ENCODE measurements at regions not wholly inside any gene's neighbourhood (a gene's known extent, or its start where the extent isn't known, plus 50 kb on each side); places are given as distances from the start of the nearest gene placed in this dataset.

DNA sequence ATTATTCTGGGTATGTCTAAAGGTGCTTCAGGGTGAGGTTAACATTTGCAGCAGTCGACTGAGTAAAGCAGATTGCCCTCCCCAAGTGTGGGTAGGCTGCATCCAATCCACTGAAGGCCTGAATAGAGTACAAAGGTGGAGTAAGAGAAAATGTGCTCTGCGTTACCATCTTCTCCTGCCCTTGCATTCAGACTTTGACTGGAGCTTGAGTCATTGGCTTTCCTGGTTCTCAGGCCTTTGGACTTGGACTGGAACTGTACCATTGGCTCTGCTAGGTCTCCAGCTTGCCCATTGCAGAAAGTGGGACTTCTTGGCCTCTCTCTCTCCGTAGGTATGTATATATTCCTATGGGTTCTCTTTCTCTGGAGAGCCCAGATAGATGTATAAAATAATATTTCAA is 120.9 kb upstream of the CNTLN start:
- TF ChIP-seq GABPA (IDR thresholded peaks at IDR 0.05 in 1 of 2, conservative IDR thresholded peaks at IDR 0.05 in 1 of 2) = no peak
- TF ChIP-seq, protein P1, sequence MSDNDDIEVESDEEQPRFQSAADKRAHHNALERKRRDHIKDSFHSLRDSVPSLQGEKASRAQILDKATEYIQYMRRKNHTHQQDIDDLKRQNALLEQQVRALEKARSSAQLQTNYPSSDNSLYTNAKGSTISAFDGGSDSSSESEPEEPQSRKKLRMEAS (IDR thresholded peaks at IDR 0.05) = no peak
